Activated T-helper 17 cell treated with anti-CD3 and anti-CD28 coated beads, Interleukin-2, amount 50 U/mL, for 72 hours (primary cell): ENCODE measurements at regions not wholly inside any gene's neighbourhood (a gene's known extent, or its start where the extent isn't known, plus 50 kb on each side); places are given as distances from the start of the nearest gene placed in this dataset.
A peak's percentile ranks its signal among the peaks of the same experiment; 100 is the strongest.
"Not testable (repeated sequence)": the region's sequence is repeated elsewhere in the genome, so short reads cannot be mapped to it uniquely, and the experiment has no call there.

Experiments
- ATAC-seq: fragments of 150-1000 bp; cut with Tn5 transposase; replicated peaks from 2 replicates; pipeline ENCODE4 v1.10.0; 2021; ENCODE audit warnings: mild to moderate bottlenecking, moderate library complexity
- H3K27ac Mint-ChIP-seq: one replicate; pipeline ENCODE4 v1.8.0; 2022; ENCODE audit warnings: mixed read lengths
- H3K27me3 Mint-ChIP-seq: one replicate; pipeline ENCODE4 v1.8.0; 2022; ENCODE audit warnings: mixed read lengths
- H3K36me3 Mint-ChIP-seq: one replicate; pipeline ENCODE4 v1.8.0; 2022; ENCODE audit warnings: low read depth, mild to moderate bottlenecking, mixed read lengths
- H3K4me1 Mint-ChIP-seq: one replicate; pipeline ENCODE4 v1.8.0; 2022; ENCODE audit warnings: mixed read lengths
- H3K4me3 Mint-ChIP-seq: one replicate; pipeline ENCODE4 v1.8.0; 2022; ENCODE audit warnings: mild to moderate bottlenecking, mixed read lengths
- H3K9me3 Mint-ChIP-seq: one replicate; pipeline ENCODE4 v1.8.0; 2022; ENCODE audit warnings: mixed read lengths

GRCh38 chr12:42030588-42030987 is 114.1 kb downstream of the GXYLT1 start:
- no peaks in the 10 kb centered on the region for H3K36me3 Mint-ChIP-seq
- H3K27me3 Mint-ChIP-seq, result peaks cover 7% of the 10 kb centered on the region
- no peak overlapping the region for H3K27ac Mint-ChIP-seq
- no peak overlapping the region for H3K4me3 Mint-ChIP-seq
- no peak for ATAC-seq
- no peaks in the 10 kb centered on the region for H3K4me1 Mint-ChIP-seq
- H3K9me3 Mint-ChIP-seq, result no peaks in the 10 kb centered on the region

- peaks cover 7% of the 10 kb centered on the region for H3K4me1 Mint-ChIP-seq
- peaks cover 15% of the 10 kb centered on the region for H3K27me3 Mint-ChIP-seq
- no peaks in the 10 kb centered on the region for H3K9me3 Mint-ChIP-seq
- H3K27ac Mint-ChIP-seq, result no peak overlapping the region
- ATAC-seq, result no peak
- H3K36me3 Mint-ChIP-seq, result no peaks in the 10 kb centered on the region
- H3K4me3 Mint-ChIP-seq, result no peak overlapping the region
These were observed 117.1 kb downstream of the GXYLT1 start for GRCh38 chr12:42027546-42027945.

- Mint-ChIP-seq H3K9me3 (no peaks in the 10 kb centered on the region), H3K27ac (no peak overlapping the region), H3K4me3 (peak overlapping the region; percentile 59), H3K27me3 (peaks cover 18% of the 10 kb centered on the region), H3K36me3 (no peaks in the 10 kb centered on the region), H3K4me1 (peaks cover 7% of the 10 kb centered on the region)
- no peak for ATAC-seq
These were observed 120.2 kb downstream of the GXYLT1 start for GRCh38 chr12:42024495-42024830.

GRCh38 chr12:42023733-42024494 is 120.8 kb downstream of the GXYLT1 start:
- ATAC-seq, result peak; percentile 69
- peaks cover 7% of the 10 kb centered on the region for H3K4me1 Mint-ChIP-seq
- no peaks in the 10 kb centered on the region for H3K36me3 Mint-ChIP-seq
- peak overlapping the region; percentile 59 for H3K4me3 Mint-ChIP-seq
- no peak overlapping the region for H3K27ac Mint-ChIP-seq
- no peaks in the 10 kb centered on the region for H3K9me3 Mint-ChIP-seq
- peaks cover 18% of the 10 kb centered on the region for H3K27me3 Mint-ChIP-seq

- peaks cover 18% of the 10 kb centered on the region for H3K27me3 Mint-ChIP-seq
- not testable (repeated sequence) for H3K27ac Mint-ChIP-seq, ATAC-seq, H3K4me1 Mint-ChIP-seq, H3K36me3 Mint-ChIP-seq, H3K4me3 Mint-ChIP-seq, H3K9me3 Mint-ChIP-seq
These were observed 122.7 kb downstream of the GXYLT1 start for GRCh38 chr12:42021937-42022336.

DNA sequence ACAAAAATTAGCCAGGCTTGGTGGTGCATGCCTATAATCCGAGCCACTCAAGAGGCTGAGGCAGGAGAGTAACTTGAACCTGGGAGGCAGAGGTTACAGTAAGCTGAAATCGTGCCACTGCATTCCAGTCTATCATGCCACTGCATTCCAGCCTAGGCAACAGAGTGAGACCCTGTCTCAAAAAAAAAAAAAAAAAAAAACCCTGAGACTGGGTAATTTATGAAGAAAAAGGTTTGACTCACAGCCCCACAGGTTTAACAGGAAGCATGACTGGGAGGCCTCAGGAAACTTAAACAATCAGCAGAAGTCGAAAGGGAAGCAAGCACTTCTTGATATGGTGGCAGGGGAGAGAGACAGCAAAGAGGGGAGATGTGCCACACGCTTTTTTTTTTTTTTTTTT is 123.2 kb downstream of the GXYLT1 start:
- no peaks in the 10 kb centered on the region for H3K36me3 Mint-ChIP-seq

GRCh38 chr12:42020226-42020625 is 124.4 kb downstream of the GXYLT1 start:
- H3K9me3 Mint-ChIP-seq, result no peaks in the 10 kb centered on the region
- peaks cover 7% of the 10 kb centered on the region for H3K4me1 Mint-ChIP-seq
- no peaks in the 10 kb centered on the region for H3K36me3 Mint-ChIP-seq
- H3K27ac Mint-ChIP-seq, result no peak overlapping the region
- peaks cover 15% of the 10 kb centered on the region for H3K27me3 Mint-ChIP-seq
- ATAC-seq, result no peak
- H3K4me3 Mint-ChIP-seq, result no peak overlapping the region

More for the DNA sequence above, 123.2 kb downstream of the GXYLT1 start:
- peaks cover 18% of the 10 kb centered on the region for H3K27me3 Mint-ChIP-seq
- H3K4me1 Mint-ChIP-seq, result peaks cover 7% of the 10 kb centered on the region
- no peaks in the 10 kb centered on the region for H3K9me3 Mint-ChIP-seq
- ATAC-seq, result no peak
- no peak overlapping the region for H3K4me3 Mint-ChIP-seq
- no peak overlapping the region for H3K27ac Mint-ChIP-seq

DNA sequence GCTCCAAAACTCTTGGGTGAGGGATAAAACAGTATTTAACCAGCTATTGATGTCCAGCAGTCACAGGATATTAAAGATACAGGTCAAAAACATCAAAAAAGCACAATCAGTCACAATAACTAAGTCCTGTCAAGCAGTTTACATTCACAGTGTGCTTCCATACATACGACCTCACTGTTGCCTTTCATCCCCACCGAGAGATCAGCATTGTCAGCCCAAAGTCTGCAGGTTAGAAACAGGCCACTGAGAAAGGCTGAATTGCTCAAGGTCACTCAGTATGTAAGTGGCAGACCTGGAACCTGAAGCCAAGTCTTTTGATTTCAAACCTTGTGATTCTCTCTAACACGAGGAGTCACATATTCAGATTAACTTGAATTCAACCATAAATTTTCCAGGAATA is 124.9 kb downstream of the GXYLT1 start:
- no peak for ATAC-seq
- Mint-ChIP-seq H3K9me3 (no peaks in the 10 kb centered on the region), H3K4me1 (peaks cover 7% of the 10 kb centered on the region), H3K36me3 (no peaks in the 10 kb centered on the region), H3K27ac (no peak overlapping the region), H3K4me3 (no peak overlapping the region), H3K27me3 (peaks cover 15% of the 10 kb centered on the region)

GRCh38 chr12:42017051-42017450 is 127.6 kb downstream of the GXYLT1 start:
- Mint-ChIP-seq H3K4me1 (no peaks in the 10 kb centered on the region), H3K36me3 (no peaks in the 10 kb centered on the region), H3K27ac (no peak overlapping the region), H3K9me3 (no peaks in the 10 kb centered on the region), H3K27me3 (peaks cover 6% of the 10 kb centered on the region), H3K4me3 (no peak overlapping the region)
- ATAC-seq, result no peak

- no peak overlapping the region for H3K27ac Mint-ChIP-seq
- H3K9me3 Mint-ChIP-seq, result no peaks in the 10 kb centered on the region
- H3K36me3 Mint-ChIP-seq, result no peaks in the 10 kb centered on the region
- peaks cover 3% of the 10 kb centered on the region for H3K27me3 Mint-ChIP-seq
- H3K4me3 Mint-ChIP-seq, result no peak overlapping the region
- H3K4me1 Mint-ChIP-seq, result no peaks in the 10 kb centered on the region
- no peak for ATAC-seq
These were observed 129.6 kb downstream of the GXYLT1 start for GRCh38 chr12:42015051-42015461.

GRCh38 chr12:42012501-42012900 is 132.2 kb downstream of the GXYLT1 start:
- not testable (repeated sequence) for ATAC-seq, H3K4me1 Mint-ChIP-seq, H3K27me3 Mint-ChIP-seq, H3K4me3 Mint-ChIP-seq, H3K36me3 Mint-ChIP-seq, H3K27ac Mint-ChIP-seq, H3K9me3 Mint-ChIP-seq

DNA sequence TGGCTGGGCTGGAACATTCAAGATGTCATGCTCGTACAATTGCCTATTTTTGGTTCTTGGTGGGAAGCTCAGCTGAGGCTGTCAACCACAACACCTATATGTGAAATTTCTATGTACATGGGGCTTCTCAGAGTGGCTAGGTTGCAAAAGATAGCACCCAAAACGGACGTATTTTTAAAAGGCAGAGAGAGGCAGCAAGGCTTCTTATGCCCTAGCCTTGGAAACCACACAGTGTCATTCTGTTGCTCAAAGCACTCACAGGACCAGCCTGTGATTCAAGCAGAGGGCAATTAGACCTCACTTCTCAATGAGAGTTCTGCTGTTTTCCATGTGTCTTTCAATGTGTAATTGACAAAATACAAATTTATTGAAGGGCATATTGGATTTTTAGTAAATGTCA is 134.0 kb downstream of the GXYLT1 start:
- no peaks in the 10 kb centered on the region for H3K9me3 Mint-ChIP-seq
- H3K27ac Mint-ChIP-seq, result no peak overlapping the region
- H3K27me3 Mint-ChIP-seq, result no peaks in the 10 kb centered on the region
- H3K36me3 Mint-ChIP-seq, result no peaks in the 10 kb centered on the region
- no peaks in the 10 kb centered on the region for H3K4me1 Mint-ChIP-seq
- ATAC-seq, result no peak
- H3K4me3 Mint-ChIP-seq, result no peak overlapping the region

DNA sequence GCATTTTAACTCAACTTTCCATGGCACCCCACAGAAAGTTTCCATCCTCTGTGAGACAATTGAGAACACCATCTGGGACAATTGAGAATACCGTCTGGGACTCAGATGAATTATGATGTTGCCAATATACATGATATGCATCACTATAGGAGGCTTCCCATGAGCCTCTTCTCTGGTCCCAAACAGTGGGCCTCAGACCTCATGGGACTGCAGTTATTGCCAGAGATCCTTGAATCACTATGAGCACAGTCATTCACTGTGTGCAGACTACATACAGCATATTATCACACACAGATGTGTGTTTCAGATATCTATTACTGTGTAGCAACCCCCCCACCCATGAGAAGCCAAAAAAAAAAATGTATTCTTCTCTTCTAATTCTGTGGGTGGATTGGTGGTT is 134.4 kb downstream of the GXYLT1 start:
- no peaks in the 10 kb centered on the region for H3K4me1 Mint-ChIP-seq
- H3K27me3 Mint-ChIP-seq, result no peaks in the 10 kb centered on the region
- no peaks in the 10 kb centered on the region for H3K36me3 Mint-ChIP-seq
- H3K9me3 Mint-ChIP-seq, result no peaks in the 10 kb centered on the region
- H3K27ac Mint-ChIP-seq, result no peak overlapping the region
- no peak overlapping the region for H3K4me3 Mint-ChIP-seq
- ATAC-seq, result no peak

DNA sequence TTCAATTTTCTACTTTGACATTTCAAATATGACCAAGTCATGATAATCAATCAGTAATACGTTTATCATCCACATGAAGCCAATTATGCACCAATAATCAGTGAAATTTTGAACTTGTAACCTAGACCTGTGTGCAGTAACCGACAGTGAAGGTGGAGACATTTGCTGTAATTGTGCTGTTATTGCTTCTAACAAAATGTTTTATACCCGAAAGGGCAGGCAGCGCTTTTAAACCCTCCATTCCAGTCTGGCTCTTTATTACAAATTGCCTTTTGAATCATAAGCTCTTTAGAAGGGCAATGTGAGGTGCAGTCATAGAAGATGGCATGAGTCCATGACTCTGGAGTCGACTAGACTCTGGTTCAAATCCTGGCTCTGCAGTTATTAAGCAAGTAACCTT is 135.7 kb downstream of the GXYLT1 start:
- no peak overlapping the region for H3K27ac Mint-ChIP-seq
- H3K27me3 Mint-ChIP-seq, result no peaks in the 10 kb centered on the region
- H3K4me1 Mint-ChIP-seq, result no peaks in the 10 kb centered on the region
- ATAC-seq, result no peak
- no peaks in the 10 kb centered on the region for H3K36me3 Mint-ChIP-seq
- H3K9me3 Mint-ChIP-seq, result no peaks in the 10 kb centered on the region
- no peak overlapping the region for H3K4me3 Mint-ChIP-seq

- ATAC-seq, result no peak
- H3K9me3 Mint-ChIP-seq, result no peaks in the 10 kb centered on the region
- H3K36me3 Mint-ChIP-seq, result no peaks in the 10 kb centered on the region
- no peak overlapping the region for H3K4me3 Mint-ChIP-seq
- H3K4me1 Mint-ChIP-seq, result no peaks in the 10 kb centered on the region
- H3K27ac Mint-ChIP-seq, result no peak overlapping the region
- H3K27me3 Mint-ChIP-seq, result peaks cover 11% of the 10 kb centered on the region
These were observed 141.6 kb downstream of the GXYLT1 start for GRCh38 chr12:42003031-42003430.

- ATAC-seq, result no peak
- H3K9me3 Mint-ChIP-seq, result no peaks in the 10 kb centered on the region
- H3K4me3 Mint-ChIP-seq, result no peak overlapping the region
- no peaks in the 10 kb centered on the region for H3K4me1 Mint-ChIP-seq
- no peak overlapping the region for H3K27ac Mint-ChIP-seq
- H3K36me3 Mint-ChIP-seq, result no peaks in the 10 kb centered on the region
- H3K27me3 Mint-ChIP-seq, result peaks cover 14% of the 10 kb centered on the region
These were observed 142.1 kb downstream of the GXYLT1 start for GRCh38 chr12:42002563-42002962.
